ENCODE measurements at regions not wholly inside any gene's neighbourhood (a gene's known extent, or its start where the extent isn't known, plus 50 kb on each side); places are given as distances from the start of the nearest gene placed in this dataset.

GRCh38 chr5:75824323-75824722, 107.1 kb upstream of the POC5 start:
- no peak for TF ChIP-seq CTCF (IDR thresholded peaks at IDR 0.05 in 8 of 11, conservative IDR thresholded peaks at IDR 0.05 in 3 of 11)
- TF ChIP-seq POLR2A (IDR thresholded peaks at IDR 0.05): no peak
